H9 (cell line): ENCODE measurements at regions not wholly inside any gene's neighbourhood (a gene's known extent, or its start where the extent isn't known, plus 50 kb on each side); places are given as distances from the start of the nearest gene placed in this dataset.

Experiments used
- DNase-seq: peaks from one replicate; pipeline ENCODE4 v3.0.0-alpha.2; 2017
- H2AFZ ChIP-seq: one replicate; pipeline ENCODE4 v1.6.1; 2013; ENCODE audit warnings: mild to moderate bottlenecking, low read length, control low read depth, moderate library complexity
- H2AK5ac ChIP-seq: 2 replicates; pipeline ENCODE4 v1.6.1; 2013; ENCODE audit warnings: low read length, control low read depth, mixed read lengths; ENCODE audit not compliant: insufficient read length
- H2BK120ac ChIP-seq: one replicate; pipeline ENCODE4 v1.6.1; 2013; ENCODE audit warnings: low read depth, mild to moderate bottlenecking, low read length, control low read depth, inconsistent platforms; ENCODE audit not compliant: poor library complexity, severe bottlenecking
- H2BK12ac ChIP-seq: 2 replicates; pipeline ENCODE4 v1.6.1; 2013; ENCODE audit warnings: low read length, control low read depth, mixed read lengths, low read depth; ENCODE audit not compliant: insufficient read length
- H2BK15ac ChIP-seq: 2 replicates; pipeline ENCODE4 v1.6.1; 2013; ENCODE audit warnings: low read depth, low read length, control low read depth
- H2BK20ac ChIP-seq: one replicate; pipeline ENCODE4 v1.6.1; 2013; ENCODE audit warnings: low read depth, mild to moderate bottlenecking, low read length, control low read depth, inconsistent platforms; ENCODE audit not compliant: poor library complexity, severe bottlenecking
- H2BK5ac ChIP-seq: 2 replicates; pipeline ENCODE4 v1.6.1; 2013; ENCODE audit warnings: low read length, control low read depth, mixed read lengths; ENCODE audit not compliant: insufficient read length
- H3K14ac ChIP-seq: 2 replicates; pipeline ENCODE4 v1.6.1; 2013; ENCODE audit warnings: low read length, control low read depth; ENCODE audit not compliant: insufficient read depth
- H3K18ac ChIP-seq: 2 replicates; pipeline ENCODE4 v1.6.1; 2013; ENCODE audit warnings: low read depth, mild to moderate bottlenecking, mixed read lengths, low read length, control low read depth; ENCODE audit not compliant: insufficient read length
- H3K23ac ChIP-seq: 2 replicates; pipeline ENCODE4 v1.6.1; 2013; ENCODE audit warnings: low read length, control low read depth, mixed read lengths, low read depth; ENCODE audit not compliant: insufficient read length
- H3K23me2 ChIP-seq: 2 replicates; pipeline ENCODE4 v1.6.1; 2013; ENCODE audit warnings: low read depth, mild to moderate bottlenecking, mixed read lengths, low read length, control low read depth; ENCODE audit not compliant: insufficient read length, poor library complexity, severe bottlenecking
- H3K27ac ChIP-seq: 2 replicates; pipeline ENCODE4 v1.5.1; 2013; ENCODE audit warnings: low read length, control low read depth, mixed read lengths, low read depth; ENCODE audit not compliant: insufficient read length
- H3K27me3 ChIP-seq: 2 replicates; pipeline ENCODE4 v1.6.1; 2013; ENCODE audit warnings: low read length, control low read depth, inconsistent platforms; ENCODE audit not compliant: insufficient read depth
- H3K4ac ChIP-seq: 2 replicates; pipeline ENCODE4 v1.6.1; 2013; ENCODE audit warnings: low read depth, mild to moderate bottlenecking, control low read depth, inconsistent platforms, low read length, moderate library complexity
- H3K4me1 ChIP-seq: 2 replicates; pipeline ENCODE4 v1.6.1; 2013; ENCODE audit warnings: low read length, control low read depth, inconsistent platforms; ENCODE audit not compliant: insufficient read depth
- H3K4me2 ChIP-seq: 2 replicates; pipeline ENCODE4 v1.6.1; 2013; ENCODE audit warnings: low read length, control low read depth, mixed read lengths; ENCODE audit not compliant: insufficient read length, insufficient read depth
- H3K56ac ChIP-seq: 2 replicates; pipeline ENCODE4 v1.6.1; 2013; ENCODE audit warnings: low read depth, mild to moderate bottlenecking, mixed read lengths, low read length, control low read depth; ENCODE audit not compliant: insufficient read length
- H3K79me1 ChIP-seq: 2 replicates; pipeline ENCODE4 v1.6.1; 2013; ENCODE audit warnings: low read depth, mild to moderate bottlenecking, moderate library complexity, low read length, control low read depth, inconsistent platforms; ENCODE audit not compliant: insufficient read depth, poor library complexity, severe bottlenecking
- H3K79me2 ChIP-seq: 2 replicates; pipeline ENCODE4 v1.6.1; 2013; ENCODE audit warnings: low read length, control low read depth, inconsistent platforms; ENCODE audit not compliant: insufficient read depth
- H3K9ac ChIP-seq: 2 replicates; pipeline ENCODE4 v1.6.1; 2013; ENCODE audit warnings: low read length, control low read depth, mixed read lengths; ENCODE audit not compliant: insufficient read length; ENCODE audit errors: extremely low read depth
- H3K9me3 ChIP-seq: one replicate; pipeline ENCODE4 v1.6.1; 2013; ENCODE audit warnings: low read depth, low read length, inconsistent platforms; ENCODE audit not compliant: control insufficient read depth
- H3T11ph ChIP-seq: one replicate; pipeline ENCODE4 v1.6.1; 2013; ENCODE audit warnings: mild to moderate bottlenecking, low read length, control low read depth, inconsistent platforms
- H4K20me1 ChIP-seq: one replicate; pipeline ENCODE4 v1.6.1; 2013; ENCODE audit not compliant: control insufficient read depth, insufficient read length, insufficient read depth
- H4K5ac ChIP-seq: 2 replicates; pipeline ENCODE4 v1.6.1; 2013; ENCODE audit warnings: low read depth, mild to moderate bottlenecking, mixed read lengths, low read length, control low read depth; ENCODE audit not compliant: insufficient read length
- H4K8ac ChIP-seq: replicated peaks from 2 replicates; pipeline ENCODE4 v1.6.1; 2013; ENCODE audit warnings: low read length, control low read depth, mixed read lengths, low read depth; ENCODE audit not compliant: insufficient read length
- H4K91ac ChIP-seq: 2 replicates; pipeline ENCODE4 v1.6.1; 2013; ENCODE audit warnings: low read depth, mild to moderate bottlenecking, moderate library complexity, mixed read lengths, low read length, control low read depth; ENCODE audit not compliant: insufficient read length
- H3K27ac Mint-ChIP-seq, 3 experiments: 2 replicates in 2 of 3; 3 replicates in 1 of 3; pipeline ENCODE4 v1.8.0; 2020 to 2021; ENCODE audit warnings: mixed read lengths in 3 of 3, mild to moderate bottlenecking in 1 of 3, moderate library complexity in 1 of 3
- H3K27me3 Mint-ChIP-seq: 2 replicates; pipeline ENCODE4 v1.8.0; 2021; ENCODE audit warnings: low read depth, mild to moderate bottlenecking, moderate library complexity, mixed read lengths
- H3K36me3 Mint-ChIP-seq, 3 experiments: 2 replicates in 2 of 3; 3 replicates in 1 of 3; pipeline ENCODE4 v1.8.0; 2020 to 2021; ENCODE audit warnings: low read depth in 3 of 3, mixed read lengths in 3 of 3; ENCODE audit not compliant: insufficient read depth in 1 of 3
- H3K4me1 Mint-ChIP-seq, 2 experiments: 2 replicates each; pipeline ENCODE4 v1.8.0; 2020; ENCODE audit warnings: mixed read lengths in 2 of 2
- H3K4me3 Mint-ChIP-seq, 2 experiments: 2 replicates in 1 of 2; 3 replicates in 1 of 2; pipeline ENCODE4 v1.8.0; 2020 to 2021; ENCODE audit warnings: mild to moderate bottlenecking in 2 of 2, mixed read lengths in 2 of 2, moderate library complexity in 1 of 2
- H3K9me3 Mint-ChIP-seq, 2 experiments: 2 replicates in 1 of 2; 3 replicates in 1 of 2; pipeline ENCODE4 v1.8.0; 2020; ENCODE audit warnings: mild to moderate bottlenecking in 2 of 2, mixed read lengths in 2 of 2, moderate library complexity in 1 of 2
- WGBS: extraction: QIAGEN DNeasy Blood & Tissue Kit; methylation state at CpG from one replicate; pipeline ENCODE4 v1.1.7; 2013; ENCODE audit warnings: missing lambda C conversion rate, low lambda C conversion rate, mixed read lengths; ENCODE audit not compliant: insufficient read length; ENCODE audit errors: extremely low coverage; 5-methylcytosine and 5-hydroxymethylcytosine counted together
- TF ChIP-seq, protein P1 (sequence below): fragments of 200-600 bp; sonication (generic); conservative IDR thresholded peaks from 3 replicates; pipeline ENCODE4 v1.8.0; 2021; ENCODE audit warnings: antibody characterized with exemption, mild to moderate bottlenecking

DNA sequence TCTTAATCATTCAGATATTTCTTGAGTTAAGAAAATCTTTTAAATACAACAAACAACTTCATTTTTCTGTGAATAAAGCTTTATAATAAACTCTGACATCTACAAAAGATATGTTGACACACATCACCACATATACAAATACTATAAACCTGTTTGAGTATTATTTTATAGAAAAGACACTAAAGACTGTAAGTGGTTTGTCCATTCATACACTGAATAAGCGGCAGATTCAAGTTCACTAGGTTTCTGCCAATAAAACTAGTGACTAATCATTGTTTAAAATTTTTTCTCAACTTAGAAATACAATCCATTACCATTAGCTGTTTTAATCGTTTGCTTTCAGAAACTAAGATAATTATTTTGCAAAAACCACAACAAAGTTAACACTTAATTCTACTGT lies 1900.0 kb downstream of the C4orf33 start:
- H3K14ac ChIP-seq: no peak overlapping the region
- H3K23ac ChIP-seq: no peak overlapping the region
- H4K8ac ChIP-seq: no peak overlapping the region
- H2BK12ac ChIP-seq: no peak overlapping the region
- H3K18ac ChIP-seq: no peak overlapping the region
- Mint-ChIP-seq H3K27me3 (no peaks in the 10 kb centered on the region), H3K4me1 (peaks cover 0 to 6% of the 10 kb centered on the region in 2 experiments; a peak in 2 of 4 replicates), H3K36me3 (peaks cover 4 to 10% (median 9%) of the 10 kb centered on the region in 3 experiments; a peak in 6 of 7 replicates), H3K27ac (no peak overlapping the region), H3K9me3 (peaks cover 4 to 5% of the 10 kb centered on the region in 2 experiments; a peak in 3 of 5 replicates), H3K4me3 (no peak overlapping the region)
- no peak overlapping the region for H4K91ac ChIP-seq
- H2BK120ac ChIP-seq: no peak overlapping the region
- no peak overlapping the region for H2BK20ac ChIP-seq
- H3K27me3 ChIP-seq: no peaks in the 10 kb centered on the region
- H3K4ac ChIP-seq: no peak overlapping the region
- TF ChIP-seq, protein P1, sequence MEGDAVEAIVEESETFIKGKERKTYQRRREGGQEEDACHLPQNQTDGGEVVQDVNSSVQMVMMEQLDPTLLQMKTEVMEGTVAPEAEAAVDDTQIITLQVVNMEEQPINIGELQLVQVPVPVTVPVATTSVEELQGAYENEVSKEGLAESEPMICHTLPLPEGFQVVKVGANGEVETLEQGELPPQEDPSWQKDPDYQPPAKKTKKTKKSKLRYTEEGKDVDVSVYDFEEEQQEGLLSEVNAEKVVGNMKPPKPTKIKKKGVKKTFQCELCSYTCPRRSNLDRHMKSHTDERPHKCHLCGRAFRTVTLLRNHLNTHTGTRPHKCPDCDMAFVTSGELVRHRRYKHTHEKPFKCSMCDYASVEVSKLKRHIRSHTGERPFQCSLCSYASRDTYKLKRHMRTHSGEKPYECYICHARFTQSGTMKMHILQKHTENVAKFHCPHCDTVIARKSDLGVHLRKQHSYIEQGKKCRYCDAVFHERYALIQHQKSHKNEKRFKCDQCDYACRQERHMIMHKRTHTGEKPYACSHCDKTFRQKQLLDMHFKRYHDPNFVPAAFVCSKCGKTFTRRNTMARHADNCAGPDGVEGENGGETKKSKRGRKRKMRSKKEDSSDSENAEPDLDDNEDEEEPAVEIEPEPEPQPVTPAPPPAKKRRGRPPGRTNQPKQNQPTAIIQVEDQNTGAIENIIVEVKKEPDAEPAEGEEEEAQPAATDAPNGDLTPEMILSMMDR: no peak
- no peaks in the 10 kb centered on the region for H3K23me2 ChIP-seq
- H2AFZ ChIP-seq: no peak overlapping the region
- no peak overlapping the region for H3T11ph ChIP-seq
- no peak overlapping the region for H3K9ac ChIP-seq
- no peak overlapping the region for H2BK5ac ChIP-seq
- no peak overlapping the region for H4K5ac ChIP-seq
- no peak overlapping the region for H2BK15ac ChIP-seq
- H3K4me2 ChIP-seq: no peak overlapping the region
- no peak overlapping the region for H2AK5ac ChIP-seq
- H3K79me1 ChIP-seq: no peaks in the 10 kb centered on the region
- no peaks in the 10 kb centered on the region for H4K20me1 ChIP-seq
- no peak overlapping the region for H3K27ac ChIP-seq
- H3K9me3 ChIP-seq: no peaks in the 10 kb centered on the region
- H3K79me2 ChIP-seq: no peaks in the 10 kb centered on the region
- H3K56ac ChIP-seq: no peak overlapping the region
- WGBS: no CpG with 5 or more reads among the region's 2 CpGs
- H3K4me1 ChIP-seq: no peaks in the 10 kb centered on the region
- no peak for DNase-seq
